HG03196 (cell line): ENCODE measurements at regions not wholly inside any gene's neighbourhood (a gene's known extent, or its start where the extent isn't known, plus 50 kb on each side); places are given as distances from the start of the nearest gene placed in this dataset.
"Not testable (repeated sequence)": the region's sequence is repeated elsewhere in the genome, so short reads cannot be mapped to it uniquely, and the experiment has no call there.

Experiments used
- ATAC-seq: cut with Tn5 transposase; IDR thresholded peaks from one replicate; pipeline ENCODE4 v1.9.1; 2021; ENCODE audit not compliant: unreplicated experiment

- ATAC-seq: no peak
Measured at GRCh38 chr2:37569131-37569823, 102.2 kb downstream of the CDC42EP3 start.

GRCh38 chr2:37569986-37570679 lies 101.3 kb downstream of the CDC42EP3 start:
- no peak for ATAC-seq

- peak; percentile 86 for ATAC-seq
Measured at GRCh38 chr2:37570773-37571586, 100.5 kb downstream of the CDC42EP3 start.

- no peak for ATAC-seq
Measured at GRCh38 chr2:37571587-37572136, 99.8 kb downstream of the CDC42EP3 start.

GRCh38 chr2:37573451-37574388 lies 97.7 kb downstream of the CDC42EP3 start:
- peak; percentile 42 for ATAC-seq

- ATAC-seq: no peak
Measured at GRCh38 chr2:37575780-37576179, 95.7 kb downstream of the CDC42EP3 start.

GRCh38 chr2:37576194-37576593 lies 95.2 kb downstream of the CDC42EP3 start:
- not testable (repeated sequence) for ATAC-seq

- no peak for ATAC-seq
Measured at GRCh38 chr2:37576831-37577230, 94.6 kb downstream of the CDC42EP3 start.

- no peak for ATAC-seq
Measured at GRCh38 chr2:37579192-37579713, 92.2 kb downstream of the CDC42EP3 start.

GRCh38 chr2:37579949-37580348 lies 91.5 kb downstream of the CDC42EP3 start:
- not testable (repeated sequence) for ATAC-seq

- no peak for ATAC-seq
Measured at GRCh38 chr2:37581433-37581832, 90.0 kb downstream of the CDC42EP3 start.

GRCh38 chr2:37582481-37583220 lies 88.8 kb downstream of the CDC42EP3 start:
- no peak for ATAC-seq

- ATAC-seq: no peak
Measured at GRCh38 chr2:37583402-37583801, 88.0 kb downstream of the CDC42EP3 start.

- ATAC-seq: no peak
Measured at GRCh38 chr2:37583867-37584266, 87.6 kb downstream of the CDC42EP3 start.

GRCh38 chr2:37585295-37585908 lies 86.0 kb downstream of the CDC42EP3 start:
- ATAC-seq: no peak

GRCh38 chr2:37585982-37586621 lies 85.3 kb downstream of the CDC42EP3 start:
- no peak for ATAC-seq

- ATAC-seq: no peak
Measured at GRCh38 chr2:37586663-37587317, 84.7 kb downstream of the CDC42EP3 start.

GRCh38 chr2:37587817-37588216 lies 83.6 kb downstream of the CDC42EP3 start:
- ATAC-seq: no peak
